GM06990 (cell line): ENCODE measurements at regions not wholly inside any gene's neighbourhood (a gene's known extent, or its start where the extent isn't known, plus 50 kb on each side); places are given as distances from the start of the nearest gene placed in this dataset.

Source experiments
- DNase-seq: peaks from one replicate; pipeline ENCODE4 v3.0.0-alpha.2; 2011; ENCODE audit not compliant: insufficient read length; ENCODE audit errors: extremely low read depth
- H3K27me3 ChIP-seq: replicated peaks from 2 replicates; pipeline ENCODE4 v1.6.0; 2011; ENCODE audit warnings: low read length; ENCODE audit not compliant: control insufficient read depth, insufficient read depth
- H3K36me3 ChIP-seq: 2 replicates; pipeline ENCODE4 v1.5.1; 2011; ENCODE audit warnings: low read length; ENCODE audit not compliant: control insufficient read depth, insufficient read depth
- H3K4me3 ChIP-seq: replicated peaks from 2 replicates; pipeline ENCODE4 v1.5.1; 2011; ENCODE audit warnings: low read depth, mild to moderate bottlenecking, control low read depth, low read length
- CTCF ChIP-seq: IDR thresholded peaks from 2 replicates; pipeline ENCODE4 v1.5.1; 2011; ENCODE audit warnings: low read length, control low read depth, mild to moderate bottlenecking, inconsistent platforms; ENCODE audit not compliant: insufficient read depth, poor library complexity, severe bottlenecking

GRCh38 chr10:1992930-1993329 lies 255.6 kb upstream of the ADARB2 start:
- no peaks in the 10 kb centered on the region; the same call in none of the 2 replicates for H3K27me3 ChIP-seq
- DNase-seq = no peak

GRCh38 chr10:1989090-1989489 lies 251.8 kb upstream of the ADARB2 start:
- no peak for DNase-seq
- TF ChIP-seq CTCF = no peak
- H3K4me3 ChIP-seq = no peak overlapping the region
- H3K36me3 ChIP-seq = no peaks in the 10 kb centered on the region
- no peaks in the 10 kb centered on the region; the same call in 1 of the 2 replicates for H3K27me3 ChIP-seq

More at GRCh38 chr10:1992930-1993329, 255.6 kb upstream of the ADARB2 start:
- H3K4me3 ChIP-seq = no peak overlapping the region
- H3K36me3 ChIP-seq = no peaks in the 10 kb centered on the region
- TF ChIP-seq CTCF = no peak

GRCh38 chr10:1981976-1982375 lies 244.7 kb upstream of the ADARB2 start:
- no peak for DNase-seq
- Histone ChIP-seq H3K36me3 (no peaks in the 10 kb centered on the region), H3K4me3 (no peak overlapping the region), H3K27me3 (no peaks in the 10 kb centered on the region)
- no peak for TF ChIP-seq CTCF

- H3K27me3 ChIP-seq = no peaks in the 10 kb centered on the region
- no peak for TF ChIP-seq CTCF
- H3K36me3 ChIP-seq = no peaks in the 10 kb centered on the region
- H3K4me3 ChIP-seq = no peak overlapping the region
- DNase-seq = no peak
Observed at GRCh38 chr10:1980459-1980858, 243.1 kb upstream of the ADARB2 start.

- no peaks in the 10 kb centered on the region for H3K27me3 ChIP-seq
- no peak overlapping the region for H3K4me3 ChIP-seq
- no peaks in the 10 kb centered on the region for H3K36me3 ChIP-seq
- DNase-seq = no peak
- no peak for TF ChIP-seq CTCF
Observed at GRCh38 chr10:1978584-1978983, 241.3 kb upstream of the ADARB2 start.

- no peak for TF ChIP-seq CTCF
- no peak for DNase-seq
- no peaks in the 10 kb centered on the region for H3K27me3 ChIP-seq
- no peaks in the 10 kb centered on the region for H3K36me3 ChIP-seq
- no peak overlapping the region for H3K4me3 ChIP-seq
Observed at GRCh38 chr10:1977461-1977860, 240.1 kb upstream of the ADARB2 start.
